Globus pallidus (tissue), 1 donor: ENCODE measurements at regions not wholly inside any gene's neighbourhood (a gene's known extent, or its start where the extent isn't known, plus 50 kb on each side); places are given as distances from the start of the nearest gene placed in this dataset.

Experiments
- DNase-seq: peaks from one replicate; pipeline ENCODE4 v3.0.0-alpha.2; 2015; ENCODE audit warnings: low spot score

DNA sequence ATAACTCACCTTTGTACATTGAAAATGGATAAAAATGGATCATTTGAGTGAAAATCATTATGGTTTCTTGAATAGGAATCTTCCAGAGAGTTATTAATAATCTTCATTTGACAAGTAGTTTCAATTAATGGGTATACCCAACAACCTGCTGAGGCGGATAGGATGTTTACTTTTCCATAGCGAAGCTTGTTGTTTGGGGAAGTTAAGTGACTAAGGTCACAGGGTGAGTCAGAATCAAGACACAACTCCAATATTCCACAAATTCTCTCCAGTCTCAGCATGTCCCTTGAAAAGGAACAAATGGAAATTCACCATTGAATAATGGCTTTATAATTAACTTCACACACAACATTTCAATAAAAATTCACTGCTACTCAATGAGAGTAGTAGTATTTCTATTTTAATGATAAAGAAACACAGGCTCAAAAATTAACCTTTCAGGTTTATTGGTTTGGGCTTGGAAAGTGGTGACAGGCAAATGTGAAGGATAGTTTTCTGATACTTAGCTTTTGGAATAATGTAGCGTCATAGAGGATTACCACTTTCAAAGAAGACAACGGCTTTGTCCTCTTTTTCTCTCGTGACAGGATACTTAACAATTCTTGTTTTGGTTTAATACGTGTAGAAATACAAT, 211.3 kb downstream of the GPD2 start:
- DNase-seq: no peak

DNA sequence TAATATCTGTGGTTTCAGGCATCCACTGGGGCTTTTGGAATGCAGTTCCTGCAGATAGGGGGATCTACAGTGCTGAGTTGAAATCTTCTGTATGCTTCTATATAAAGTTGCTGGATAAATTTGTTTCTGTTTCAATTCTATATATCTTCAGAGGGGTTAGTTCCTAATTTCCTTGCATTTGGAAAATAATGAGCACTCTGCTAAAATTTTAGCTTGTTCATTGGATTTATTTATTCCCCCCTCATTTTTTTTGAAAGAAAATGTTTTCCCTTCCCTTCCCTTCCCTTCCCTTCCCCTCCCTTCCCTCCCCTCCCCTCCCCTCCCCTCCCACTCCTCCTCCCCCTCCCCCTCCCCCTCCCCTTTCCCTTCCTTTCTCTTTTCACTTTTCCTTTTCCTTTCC, 212.3 kb downstream of the GPD2 start:
- DNase-seq: no peak

GRCh38 chr2:156649596-156649995, 213.4 kb downstream of the GPD2 start:
- DNase-seq: peak; percentile 3

DNA sequence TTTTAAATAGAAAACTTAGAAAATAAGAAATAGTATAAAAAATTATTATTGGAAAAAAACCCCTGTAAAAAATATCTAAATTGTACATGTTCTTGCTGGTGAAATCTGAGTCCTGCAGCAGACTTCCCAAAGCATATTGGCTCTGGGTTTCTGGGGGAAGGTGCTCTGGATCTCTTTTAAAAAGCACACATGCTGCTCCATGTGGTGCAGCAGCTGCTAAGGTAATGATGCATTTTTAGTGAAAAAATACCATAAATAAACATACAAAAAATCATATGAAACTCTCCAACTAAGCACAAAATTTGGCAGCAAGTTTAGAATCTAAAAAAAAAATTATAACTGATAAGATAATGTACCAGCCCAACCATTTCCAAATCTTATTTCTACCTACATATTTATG, 216.5 kb downstream of the GPD2 start:
- DNase-seq: no peak

GRCh38 chr2:156653675-156654074, 217.5 kb downstream of the GPD2 start:
- DNase-seq: no peak

GRCh38 chr2:156657809-156658208, 221.6 kb downstream of the GPD2 start:
- no peak for DNase-seq

- DNase-seq: no peak
Measured at GRCh38 chr2:156659694-156660093, 223.5 kb downstream of the GPD2 start.

- DNase-seq: no peak
Measured at GRCh38 chr2:156663757-156664409, 227.7 kb downstream of the GPD2 start.

- no peak for DNase-seq
Measured at GRCh38 chr2:156666130-156666785, 230.1 kb downstream of the GPD2 start.

GRCh38 chr2:156670104-156670503, 233.9 kb downstream of the GPD2 start:
- no peak for DNase-seq

DNA sequence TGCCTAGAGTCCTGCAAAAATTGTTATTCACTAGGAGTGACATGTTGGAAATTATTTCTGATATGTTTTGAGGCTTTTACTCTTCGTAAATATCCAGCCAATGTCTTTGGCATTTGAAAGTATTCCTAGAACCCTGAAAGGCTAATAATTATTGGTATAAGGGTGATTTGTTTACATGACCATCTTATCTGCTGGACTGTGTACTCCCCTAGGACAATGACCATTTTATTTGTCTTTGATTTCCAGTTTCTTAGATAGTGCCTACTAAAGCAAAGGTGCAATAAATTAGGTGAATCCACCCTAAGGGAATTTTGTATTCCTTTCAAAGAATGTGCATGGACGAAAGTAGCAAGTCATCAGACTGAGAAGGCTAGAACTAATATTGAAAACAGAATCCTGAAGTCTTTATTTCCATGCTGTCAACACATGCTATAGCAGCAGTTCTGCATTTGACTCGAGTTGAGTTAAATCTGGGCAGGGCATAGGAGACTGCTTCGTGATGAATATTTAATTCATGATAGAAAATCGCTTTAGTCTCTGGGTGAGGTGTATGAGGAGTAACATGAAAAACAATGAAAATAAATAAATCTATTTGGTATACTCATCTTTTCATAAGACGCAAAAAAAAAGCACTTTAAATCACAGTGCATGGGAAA, 235.7 kb downstream of the GPD2 start:
- no peak for DNase-seq

- DNase-seq: no peak
Measured at GRCh38 chr2:156672556-156673332, 236.6 kb downstream of the GPD2 start.

DNA sequence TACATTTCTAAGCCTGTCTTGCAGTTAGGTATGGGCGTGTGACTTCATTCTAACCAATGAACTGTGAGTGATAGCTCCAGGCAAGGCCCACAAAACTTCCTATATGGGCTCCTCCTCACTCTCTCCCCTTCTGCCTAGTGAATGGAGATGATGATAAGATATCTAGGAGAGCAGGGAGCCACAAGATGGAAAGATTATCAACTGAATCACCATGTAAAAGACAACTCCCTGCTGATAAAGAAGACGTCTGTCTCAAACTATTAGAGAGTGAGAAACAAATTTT, 237.1 kb downstream of the GPD2 start:
- no peak for DNase-seq

DNA sequence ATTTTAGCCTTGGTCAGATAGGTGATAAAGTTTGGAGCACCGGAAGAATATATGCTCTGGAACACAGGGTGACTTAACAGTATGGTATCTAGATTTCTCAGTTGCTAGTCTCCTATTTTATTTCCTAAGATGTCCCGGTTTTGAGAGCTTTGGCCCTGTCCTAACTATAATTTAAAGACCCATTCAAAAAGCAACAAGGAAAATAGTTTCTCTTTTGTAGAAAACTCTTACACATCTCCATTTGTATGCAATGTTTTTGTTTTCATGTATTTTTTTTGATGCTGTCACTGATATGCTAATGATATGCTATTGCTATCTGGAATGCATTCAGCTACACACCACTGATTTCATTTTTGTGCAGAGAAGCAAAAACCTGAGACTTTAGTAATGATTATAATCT, 237.8 kb downstream of the GPD2 start:
- no peak for DNase-seq

DNA sequence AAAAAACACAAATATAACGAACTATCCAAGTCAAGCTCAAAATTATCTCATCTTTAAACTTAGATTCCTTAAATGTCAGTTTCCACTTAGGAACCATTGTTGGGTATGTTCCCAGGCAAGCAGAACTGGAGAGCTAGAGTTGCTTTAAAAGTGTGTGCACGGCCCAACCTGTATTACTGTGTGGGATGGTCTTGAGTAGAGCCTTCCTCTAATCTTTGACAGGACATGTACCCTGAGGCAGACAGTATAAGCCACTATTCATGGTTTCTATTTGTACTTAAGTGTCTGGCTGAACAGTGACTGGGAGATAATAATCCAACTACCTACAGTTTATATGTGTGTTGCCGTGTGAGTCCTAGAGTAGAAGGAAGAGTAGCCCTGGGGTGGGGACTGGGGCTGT, 239.7 kb downstream of the GPD2 start:
- no peak for DNase-seq

- DNase-seq: no peak
Measured at GRCh38 chr2:156679820-156680219, 243.6 kb downstream of the GPD2 start.

GRCh38 chr2:156680266-156680665, 244.1 kb downstream of the GPD2 start:
- no peak for DNase-seq

- DNase-seq: no peak
Measured at GRCh38 chr2:156687126-156687525, 250.9 kb downstream of the GPD2 start.

GRCh38 chr2:156687715-156688114, 251.5 kb downstream of the GPD2 start:
- DNase-seq: no peak

GRCh38 chr2:156689939-156690338, 253.8 kb downstream of the GPD2 start:
- no peak for DNase-seq

DNA sequence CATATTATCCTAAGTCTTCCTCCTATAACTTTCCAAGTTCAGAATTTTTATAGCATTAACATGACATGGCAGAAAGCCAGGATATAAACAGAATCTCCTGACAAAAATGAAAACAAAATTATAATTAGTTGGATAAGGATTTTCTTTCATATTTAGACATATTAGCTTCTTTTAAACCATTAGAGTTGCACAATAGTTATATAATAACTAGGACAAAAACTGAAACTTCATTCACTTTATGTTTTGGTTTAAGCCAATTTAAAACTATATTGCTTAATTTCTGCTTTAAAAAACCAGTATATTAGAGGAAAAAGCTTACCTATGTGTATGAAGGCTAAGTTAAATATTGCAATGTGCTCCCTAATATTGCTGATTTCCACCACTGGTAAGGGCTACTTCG, 254.8 kb downstream of the GPD2 start:
- no peak for DNase-seq

GRCh38 chr2:156695020-156695419, 258.8 kb downstream of the GPD2 start:
- no peak for DNase-seq

GRCh38 chr2:156695595-156695994, 259.4 kb downstream of the GPD2 start:
- no peak for DNase-seq
